Neural cell (in vitro differentiated cells): ENCODE measurements at regions not wholly inside any gene's neighbourhood (a gene's known extent, or its start where the extent isn't known, plus 50 kb on each side); places are given as distances from the start of the nearest gene placed in this dataset.

Experiments used
- EP300 ChIP-seq: fragments of 450-650 bp; conservative IDR thresholded peaks from 2 replicates; pipeline ENCODE4 v1.6.1; 2014; ENCODE audit warnings: antibody characterized with exemption, mild to moderate bottlenecking, moderate library complexity; ENCODE audit not compliant: poor library complexity, severe bottlenecking
- EZH2 ChIP-seq: fragments of 200-600, 300-800 bp; shearing (Covaris generic), sonication (generic); IDR thresholded peaks from 2 replicates; pipeline ENCODE4 v1.6.1; 2014; ENCODE audit warnings: antibody characterized with exemption, low read length, borderline replicate concordance, mild to moderate bottlenecking; ENCODE audit not compliant: insufficient read depth, poor library complexity, severe bottlenecking
- POLR2AphosphoS5 ChIP-seq: IDR thresholded peaks from 2 replicates; pipeline ENCODE4 v1.6.1; 2012
- TAF1 ChIP-seq: IDR thresholded peaks from 2 replicates; pipeline ENCODE4 v1.6.1; 2012; ENCODE audit warnings: low read depth
- TF ChIP-seq, protein P1 (sequence below): fragments of 450-650 bp; IDR thresholded peaks from 2 replicates; pipeline ENCODE4 v1.5.1; 2014; ENCODE audit warnings: antibody characterized with exemption, mild to moderate bottlenecking, moderate library complexity; ENCODE audit not compliant: poor library complexity, severe bottlenecking

DNA sequence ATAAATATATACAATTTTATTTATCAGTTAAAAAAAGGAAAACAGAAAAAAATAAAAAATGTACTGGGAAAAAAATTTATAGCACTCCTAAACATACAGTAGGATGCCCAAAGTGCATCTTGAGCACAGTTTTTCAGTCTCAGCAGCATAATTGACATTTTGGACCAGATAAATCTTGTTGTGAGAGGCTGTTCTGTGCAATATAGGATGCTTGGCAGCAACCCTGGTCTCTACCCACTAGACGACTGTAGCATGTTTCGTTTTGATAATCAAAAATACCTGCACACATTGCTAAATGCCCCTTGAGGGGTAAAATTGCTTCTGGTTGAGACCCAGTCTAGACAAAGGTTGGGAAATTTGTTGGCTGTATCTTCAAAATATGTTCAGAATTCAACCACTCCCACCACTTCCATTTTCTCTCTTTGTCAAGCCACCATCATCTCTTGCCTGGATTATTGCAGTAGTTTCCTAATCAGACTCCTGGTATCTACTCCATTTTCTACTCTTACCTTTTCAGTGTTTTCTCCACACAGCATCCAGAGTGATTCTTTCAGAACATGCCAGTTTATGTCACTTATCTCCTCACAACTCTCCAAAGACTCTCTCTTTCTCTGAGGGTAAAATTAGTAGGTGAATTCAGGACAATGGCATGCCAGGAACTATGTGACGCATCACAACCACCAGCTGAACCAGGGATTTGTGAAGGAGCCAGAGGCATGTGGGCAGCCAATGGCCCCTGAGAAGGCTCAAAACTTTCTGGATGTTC, 91.4 kb downstream of the GPR85 start:
- TF ChIP-seq, protein P1, sequence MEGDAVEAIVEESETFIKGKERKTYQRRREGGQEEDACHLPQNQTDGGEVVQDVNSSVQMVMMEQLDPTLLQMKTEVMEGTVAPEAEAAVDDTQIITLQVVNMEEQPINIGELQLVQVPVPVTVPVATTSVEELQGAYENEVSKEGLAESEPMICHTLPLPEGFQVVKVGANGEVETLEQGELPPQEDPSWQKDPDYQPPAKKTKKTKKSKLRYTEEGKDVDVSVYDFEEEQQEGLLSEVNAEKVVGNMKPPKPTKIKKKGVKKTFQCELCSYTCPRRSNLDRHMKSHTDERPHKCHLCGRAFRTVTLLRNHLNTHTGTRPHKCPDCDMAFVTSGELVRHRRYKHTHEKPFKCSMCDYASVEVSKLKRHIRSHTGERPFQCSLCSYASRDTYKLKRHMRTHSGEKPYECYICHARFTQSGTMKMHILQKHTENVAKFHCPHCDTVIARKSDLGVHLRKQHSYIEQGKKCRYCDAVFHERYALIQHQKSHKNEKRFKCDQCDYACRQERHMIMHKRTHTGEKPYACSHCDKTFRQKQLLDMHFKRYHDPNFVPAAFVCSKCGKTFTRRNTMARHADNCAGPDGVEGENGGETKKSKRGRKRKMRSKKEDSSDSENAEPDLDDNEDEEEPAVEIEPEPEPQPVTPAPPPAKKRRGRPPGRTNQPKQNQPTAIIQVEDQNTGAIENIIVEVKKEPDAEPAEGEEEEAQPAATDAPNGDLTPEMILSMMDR = no peak
- no peak for TF ChIP-seq POLR2AphosphoS5
- TF ChIP-seq EP300 = no peak
- no peak for TF ChIP-seq EZH2
- no peak for TF ChIP-seq TAF1
